ENCODE measurements at regions not wholly inside any gene's neighbourhood (a gene's known extent, or its start where the extent isn't known, plus 50 kb on each side); places are given as distances from the start of the nearest gene placed in this dataset.

GRCh38 chr14:51331486-51332367 lies 91.7 kb downstream of the TMX1 start:
- Histone ChIP-seq H3K27me3 (ENCODE audit: control insufficient read depth, insufficient read depth, low read length) (no peaks in the 10 kb centered on the region), H3K9me3 (replicated peaks; ENCODE audit: low read length) (no peaks in the 10 kb centered on the region), H3K9ac (ENCODE audit: low read depth, low read length) (no peak overlapping the region), H3K4me3 (ENCODE audit: low read length) (no peak overlapping the region), H3K4me1 (ENCODE audit: control insufficient read depth, insufficient read depth, low read length) (peaks cover 36% of the 10 kb centered on the region), H3K36me3 (ENCODE audit: insufficient read depth, low read length) (no peaks in the 10 kb centered on the region), H3K4me2 (ENCODE audit: low read length) (no peak overlapping the region)

GRCh38 chr14:51333299-51333698 lies 93.3 kb downstream of the TMX1 start:
- no peaks in the 10 kb centered on the region for H3K9me3 ChIP-seq (replicated peaks; ENCODE audit: low read length)
- no peak overlapping the region for H3K4me2 ChIP-seq (ENCODE audit: low read length)
- H3K27me3 ChIP-seq (ENCODE audit: control insufficient read depth, insufficient read depth, low read length) = no peaks in the 10 kb centered on the region
- H3K36me3 ChIP-seq (ENCODE audit: insufficient read depth, low read length) = no peaks in the 10 kb centered on the region
- peaks cover 24% of the 10 kb centered on the region for H3K4me1 ChIP-seq (ENCODE audit: control insufficient read depth, insufficient read depth, low read length)
- H3K9ac ChIP-seq (ENCODE audit: low read depth, low read length) = no peak overlapping the region
- no peak overlapping the region for H3K4me3 ChIP-seq (ENCODE audit: low read length)

GRCh38 chr14:51333901-51334521 lies 94.0 kb downstream of the TMX1 start:
- Histone ChIP-seq H3K4me1 (ENCODE audit: control insufficient read depth, insufficient read depth, low read length) (peaks cover 17% of the 10 kb centered on the region), H3K9me3 (replicated peaks; ENCODE audit: low read length) (no peaks in the 10 kb centered on the region)

GRCh38 chr14:51334566-51334965 lies 94.5 kb downstream of the TMX1 start:
- Histone ChIP-seq H3K36me3 (ENCODE audit: insufficient read depth, low read length) (no peaks in the 10 kb centered on the region), H3K9ac (ENCODE audit: low read depth, low read length) (no peak overlapping the region), H3K4me3 (ENCODE audit: low read length) (no peak overlapping the region), H3K4me2 (ENCODE audit: low read length) (no peak overlapping the region), H3K9me3 (replicated peaks; ENCODE audit: low read length) (no peaks in the 10 kb centered on the region), H3K4me1 (ENCODE audit: control insufficient read depth, insufficient read depth, low read length) (peaks cover 14% of the 10 kb centered on the region), H3K27me3 (ENCODE audit: control insufficient read depth, insufficient read depth, low read length) (no peaks in the 10 kb centered on the region)

More at GRCh38 chr14:51333901-51334521, 94.0 kb downstream of the TMX1 start:
- Histone ChIP-seq H3K9ac (ENCODE audit: low read depth, low read length) (no peak overlapping the region), H3K27me3 (ENCODE audit: control insufficient read depth, insufficient read depth, low read length) (no peaks in the 10 kb centered on the region), H3K36me3 (ENCODE audit: insufficient read depth, low read length) (no peaks in the 10 kb centered on the region), H3K4me3 (ENCODE audit: low read length) (no peak overlapping the region), H3K4me2 (ENCODE audit: low read length) (no peak overlapping the region)

GRCh38 chr14:51335531-51335930 lies 95.5 kb downstream of the TMX1 start:
- peaks cover 14% of the 10 kb centered on the region for H3K4me1 ChIP-seq (ENCODE audit: control insufficient read depth, insufficient read depth, low read length)
- no peak overlapping the region for H3K4me3 ChIP-seq (ENCODE audit: low read length)
- no peak overlapping the region for H3K9ac ChIP-seq (ENCODE audit: low read depth, low read length)
- no peaks in the 10 kb centered on the region for H3K36me3 ChIP-seq (ENCODE audit: insufficient read depth, low read length)
- no peak overlapping the region for H3K4me2 ChIP-seq (ENCODE audit: low read length)
- H3K27me3 ChIP-seq (ENCODE audit: control insufficient read depth, insufficient read depth, low read length) = no peaks in the 10 kb centered on the region
- no peaks in the 10 kb centered on the region for H3K9me3 ChIP-seq (replicated peaks; ENCODE audit: low read length)

- Histone ChIP-seq H3K4me1 (ENCODE audit: control insufficient read depth, insufficient read depth, low read length) (peaks cover 15% of the 10 kb centered on the region), H3K36me3 (ENCODE audit: insufficient read depth, low read length) (no peaks in the 10 kb centered on the region), H3K9me3 (replicated peaks; ENCODE audit: low read length) (no peaks in the 10 kb centered on the region), H3K27me3 (ENCODE audit: control insufficient read depth, insufficient read depth, low read length) (no peaks in the 10 kb centered on the region), H3K4me2 (ENCODE audit: low read length) (no peak overlapping the region), H3K4me3 (ENCODE audit: low read length) (no peak overlapping the region), H3K9ac (ENCODE audit: low read depth, low read length) (no peak overlapping the region)
Observed at GRCh38 chr14:51335961-51336723, 96.1 kb downstream of the TMX1 start.

- H3K9ac ChIP-seq (ENCODE audit: low read depth, low read length) = no peak overlapping the region
- no peaks in the 10 kb centered on the region for H3K9me3 ChIP-seq (replicated peaks; ENCODE audit: low read length)
- H3K4me1 ChIP-seq (ENCODE audit: control insufficient read depth, insufficient read depth, low read length) = peaks cover 20% of the 10 kb centered on the region
- H3K4me3 ChIP-seq (ENCODE audit: low read length) = no peak overlapping the region
- no peak overlapping the region for H3K4me2 ChIP-seq (ENCODE audit: low read length)
- H3K27me3 ChIP-seq (ENCODE audit: control insufficient read depth, insufficient read depth, low read length) = no peaks in the 10 kb centered on the region
- no peaks in the 10 kb centered on the region for H3K36me3 ChIP-seq (ENCODE audit: insufficient read depth, low read length)
Observed at GRCh38 chr14:51336734-51337133, 96.7 kb downstream of the TMX1 start.

GRCh38 chr14:51337520-51337919 lies 97.5 kb downstream of the TMX1 start:
- H3K27me3 ChIP-seq (ENCODE audit: control insufficient read depth, insufficient read depth, low read length) = no peaks in the 10 kb centered on the region
- no peak overlapping the region for H3K4me2 ChIP-seq (ENCODE audit: low read length)
- H3K36me3 ChIP-seq (ENCODE audit: insufficient read depth, low read length) = no peaks in the 10 kb centered on the region
- H3K9me3 ChIP-seq (replicated peaks; ENCODE audit: low read length) = no peaks in the 10 kb centered on the region
- no peak overlapping the region for H3K9ac ChIP-seq (ENCODE audit: low read depth, low read length)
- no peak overlapping the region for H3K4me3 ChIP-seq (ENCODE audit: low read length)
- peaks cover 24% of the 10 kb centered on the region for H3K4me1 ChIP-seq (ENCODE audit: control insufficient read depth, insufficient read depth, low read length)

- Histone ChIP-seq H3K36me3 (ENCODE audit: insufficient read depth, low read length) (no peaks in the 10 kb centered on the region), H3K27me3 (ENCODE audit: control insufficient read depth, insufficient read depth, low read length) (no peaks in the 10 kb centered on the region), H3K4me2 (ENCODE audit: low read length) (no peak overlapping the region), H3K4me1 (ENCODE audit: control insufficient read depth, insufficient read depth, low read length) (peaks cover 19% of the 10 kb centered on the region), H3K9me3 (replicated peaks; ENCODE audit: low read length) (no peaks in the 10 kb centered on the region), H3K4me3 (ENCODE audit: low read length) (no peak overlapping the region), H3K9ac (ENCODE audit: low read depth, low read length) (no peak overlapping the region)
Observed at GRCh38 chr14:51341338-51341737, 101.3 kb downstream of the TMX1 start.

- peaks cover 19% of the 10 kb centered on the region for H3K4me1 ChIP-seq (ENCODE audit: control insufficient read depth, insufficient read depth, low read length)
Observed at GRCh38 chr14:51342226-51342625, 102.2 kb downstream of the TMX1 start.

GRCh38 chr14:51351997-51352396 lies 112.0 kb downstream of the TMX1 start:
- H3K4me1 ChIP-seq (ENCODE audit: control insufficient read depth, insufficient read depth, low read length) = peaks cover 8% of the 10 kb centered on the region
- H3K9me3 ChIP-seq (replicated peaks; ENCODE audit: low read length) = no peaks in the 10 kb centered on the region
- no peak overlapping the region for H3K4me3 ChIP-seq (ENCODE audit: low read length)
- no peak overlapping the region for H3K9ac ChIP-seq (ENCODE audit: low read depth, low read length)
- no peak overlapping the region for H3K4me2 ChIP-seq (ENCODE audit: low read length)
- H3K27me3 ChIP-seq (ENCODE audit: control insufficient read depth, insufficient read depth, low read length) = no peaks in the 10 kb centered on the region
- H3K36me3 ChIP-seq (ENCODE audit: insufficient read depth, low read length) = no peaks in the 10 kb centered on the region

More at GRCh38 chr14:51342226-51342625, 102.2 kb downstream of the TMX1 start:
- no peak overlapping the region for H3K9ac ChIP-seq (ENCODE audit: low read depth, low read length)
- no peak overlapping the region for H3K4me3 ChIP-seq (ENCODE audit: low read length)
- H3K4me2 ChIP-seq (ENCODE audit: low read length) = no peak overlapping the region
- no peaks in the 10 kb centered on the region for H3K27me3 ChIP-seq (ENCODE audit: control insufficient read depth, insufficient read depth, low read length)
- H3K9me3 ChIP-seq (replicated peaks; ENCODE audit: low read length) = no peaks in the 10 kb centered on the region
- no peaks in the 10 kb centered on the region for H3K36me3 ChIP-seq (ENCODE audit: insufficient read depth, low read length)
